GM12878 (cell line): ENCODE measurements at regions not wholly inside any gene's neighbourhood (a gene's known extent, or its start where the extent isn't known, plus 50 kb on each side); places are given as distances from the start of the nearest gene placed in this dataset.

Source experiments
- CHD1 ChIP-seq: IDR thresholded peaks from 2 replicates; pipeline ENCODE4 v1.6.1; 2012; ENCODE audit warnings: low read depth, low read length, improper control_type of control experiment
- DPF2 ChIP-seq: fragments of 450-650 bp; IDR thresholded peaks from 2 replicates; pipeline ENCODE4 v1.6.1; 2017; ENCODE audit warnings: mild to moderate bottlenecking
- EGR1 ChIP-seq, 2 experiments: IDR thresholded peaks; 1 replicate in 1 of 2; 2 replicates in 1 of 2; pipeline ENCODE4 v1.6.1; 2011 to 2012; ENCODE audit warnings: low read depth in 2 of 2, low read length in 2 of 2, borderline replicate concordance in 1 of 2, mild to moderate bottlenecking in 1 of 2, moderate library complexity in 1 of 2
- NR2F1 ChIP-seq: fragments of 450-650 bp; conservative IDR thresholded peaks from 2 replicates; pipeline ENCODE4 v1.6.1; 2017; ENCODE audit warnings: mild to moderate bottlenecking
- PAX5 ChIP-seq: IDR thresholded peaks from 2 replicates; pipeline ENCODE4 v1.6.1; 2011; ENCODE audit warnings: low read depth, low read length, borderline replicate concordance
- ZNF274 ChIP-seq: IDR thresholded peaks from one replicate; pipeline ENCODE4 v1.8.0; 2011; ENCODE audit not compliant: insufficient read length, insufficient read depth
- TF ChIP-seq, protein P1 (sequence below), 3 experiments: IDR thresholded peaks in 2 of 3; conservative IDR thresholded peaks in 1 of 3; 2 replicates each; pipeline ENCODE4 v1.5.1; 2011; ENCODE audit warnings: low read depth in 3 of 3, low read length in 3 of 3, mild to moderate bottlenecking in 3 of 3, control low read depth in 2 of 3, moderate library complexity in 2 of 3, inconsistent platforms in 1 of 3, mixed read lengths in 1 of 3; ENCODE audit not compliant: control insufficient read depth in 2 of 3, insufficient read depth in 1 of 3; ENCODE audit errors: extremely low read depth in 1 of 3
- TF ChIP-seq, protein P2 (sequence below): fragments of 450-650 bp; IDR thresholded peaks from 2 replicates; pipeline ENCODE4 v1.6.1; 2016; ENCODE audit warnings: mild to moderate bottlenecking

DNA sequence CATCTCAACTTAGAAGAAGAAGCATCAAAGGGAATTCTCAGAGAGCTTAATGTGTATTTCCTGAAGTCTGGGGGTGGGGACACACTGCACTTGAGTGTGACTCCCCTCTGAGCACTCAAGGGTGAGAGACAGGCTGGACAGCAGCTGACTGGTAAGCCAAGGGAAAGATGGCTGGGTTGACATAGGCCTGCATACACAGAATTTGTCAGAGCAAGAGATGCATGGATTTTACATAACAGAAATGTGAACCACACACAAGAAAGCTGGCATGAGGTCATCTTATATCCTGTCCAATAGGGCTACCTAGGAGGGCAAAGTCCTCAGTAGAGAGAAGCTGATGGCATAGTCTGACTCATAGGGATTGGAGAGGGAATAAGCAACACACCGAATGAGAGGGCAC is 114.3 kb upstream of the EPB41L4A start:
- TF ChIP-seq ZNF274 = no peak
- TF ChIP-seq EGR1 (IDR thresholded peaks at IDR 0.05; ENCODE audit: borderline replicate concordance in 1 of 2, low read depth in 2 of 2, low read length in 2 of 2) = no peak
- TF ChIP-seq, protein P1, sequence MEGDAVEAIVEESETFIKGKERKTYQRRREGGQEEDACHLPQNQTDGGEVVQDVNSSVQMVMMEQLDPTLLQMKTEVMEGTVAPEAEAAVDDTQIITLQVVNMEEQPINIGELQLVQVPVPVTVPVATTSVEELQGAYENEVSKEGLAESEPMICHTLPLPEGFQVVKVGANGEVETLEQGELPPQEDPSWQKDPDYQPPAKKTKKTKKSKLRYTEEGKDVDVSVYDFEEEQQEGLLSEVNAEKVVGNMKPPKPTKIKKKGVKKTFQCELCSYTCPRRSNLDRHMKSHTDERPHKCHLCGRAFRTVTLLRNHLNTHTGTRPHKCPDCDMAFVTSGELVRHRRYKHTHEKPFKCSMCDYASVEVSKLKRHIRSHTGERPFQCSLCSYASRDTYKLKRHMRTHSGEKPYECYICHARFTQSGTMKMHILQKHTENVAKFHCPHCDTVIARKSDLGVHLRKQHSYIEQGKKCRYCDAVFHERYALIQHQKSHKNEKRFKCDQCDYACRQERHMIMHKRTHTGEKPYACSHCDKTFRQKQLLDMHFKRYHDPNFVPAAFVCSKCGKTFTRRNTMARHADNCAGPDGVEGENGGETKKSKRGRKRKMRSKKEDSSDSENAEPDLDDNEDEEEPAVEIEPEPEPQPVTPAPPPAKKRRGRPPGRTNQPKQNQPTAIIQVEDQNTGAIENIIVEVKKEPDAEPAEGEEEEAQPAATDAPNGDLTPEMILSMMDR (IDR thresholded peaks at IDR 0.05 in 2 of 3, conservative IDR thresholded peaks at IDR 0.05 in 1 of 3; ENCODE audit: control insufficient read depth in 2 of 3, extremely low read depth in 1 of 3, insufficient read depth in 1 of 3, low read depth in 3 of 3, low read length in 3 of 3) = no peak
- TF ChIP-seq, protein P2, sequence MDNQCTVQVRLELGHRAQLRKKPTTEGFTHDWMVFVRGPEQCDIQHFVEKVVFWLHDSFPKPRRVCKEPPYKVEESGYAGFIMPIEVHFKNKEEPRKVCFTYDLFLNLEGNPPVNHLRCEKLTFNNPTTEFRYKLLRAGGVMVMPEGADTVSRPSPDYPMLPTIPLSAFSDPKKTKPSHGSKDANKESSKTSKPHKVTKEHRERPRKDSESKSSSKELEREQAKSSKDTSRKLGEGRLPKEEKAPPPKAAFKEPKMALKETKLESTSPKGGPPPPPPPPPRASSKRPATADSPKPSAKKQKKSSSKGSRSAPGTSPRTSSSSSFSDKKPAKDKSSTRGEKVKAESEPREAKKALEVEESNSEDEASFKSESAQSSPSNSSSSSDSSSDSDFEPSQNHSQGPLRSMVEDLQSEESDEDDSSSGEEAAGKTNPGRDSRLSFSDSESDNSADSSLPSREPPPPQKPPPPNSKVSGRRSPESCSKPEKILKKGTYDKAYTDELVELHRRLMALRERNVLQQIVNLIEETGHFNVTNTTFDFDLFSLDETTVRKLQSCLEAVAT = no peak
- no peak for TF ChIP-seq PAX5
- TF ChIP-seq NR2F1 = no peak
- no peak for TF ChIP-seq DPF2
- TF ChIP-seq CHD1 = no peak
